Neural cell (in vitro differentiated cells): ENCODE measurements at regions not wholly inside any gene's neighbourhood (a gene's known extent, or its start where the extent isn't known, plus 50 kb on each side); places are given as distances from the start of the nearest gene placed in this dataset.

ENCODE experiments used
- POLR2AphosphoS5 ChIP-seq: IDR thresholded peaks from 2 replicates; pipeline ENCODE4 v1.6.1; 2012
- TF ChIP-seq, protein P1 (sequence below): IDR thresholded peaks from 2 replicates; pipeline ENCODE4 v1.6.1; 2012; ENCODE audit warnings: borderline replicate concordance

- TF ChIP-seq, protein P1, sequence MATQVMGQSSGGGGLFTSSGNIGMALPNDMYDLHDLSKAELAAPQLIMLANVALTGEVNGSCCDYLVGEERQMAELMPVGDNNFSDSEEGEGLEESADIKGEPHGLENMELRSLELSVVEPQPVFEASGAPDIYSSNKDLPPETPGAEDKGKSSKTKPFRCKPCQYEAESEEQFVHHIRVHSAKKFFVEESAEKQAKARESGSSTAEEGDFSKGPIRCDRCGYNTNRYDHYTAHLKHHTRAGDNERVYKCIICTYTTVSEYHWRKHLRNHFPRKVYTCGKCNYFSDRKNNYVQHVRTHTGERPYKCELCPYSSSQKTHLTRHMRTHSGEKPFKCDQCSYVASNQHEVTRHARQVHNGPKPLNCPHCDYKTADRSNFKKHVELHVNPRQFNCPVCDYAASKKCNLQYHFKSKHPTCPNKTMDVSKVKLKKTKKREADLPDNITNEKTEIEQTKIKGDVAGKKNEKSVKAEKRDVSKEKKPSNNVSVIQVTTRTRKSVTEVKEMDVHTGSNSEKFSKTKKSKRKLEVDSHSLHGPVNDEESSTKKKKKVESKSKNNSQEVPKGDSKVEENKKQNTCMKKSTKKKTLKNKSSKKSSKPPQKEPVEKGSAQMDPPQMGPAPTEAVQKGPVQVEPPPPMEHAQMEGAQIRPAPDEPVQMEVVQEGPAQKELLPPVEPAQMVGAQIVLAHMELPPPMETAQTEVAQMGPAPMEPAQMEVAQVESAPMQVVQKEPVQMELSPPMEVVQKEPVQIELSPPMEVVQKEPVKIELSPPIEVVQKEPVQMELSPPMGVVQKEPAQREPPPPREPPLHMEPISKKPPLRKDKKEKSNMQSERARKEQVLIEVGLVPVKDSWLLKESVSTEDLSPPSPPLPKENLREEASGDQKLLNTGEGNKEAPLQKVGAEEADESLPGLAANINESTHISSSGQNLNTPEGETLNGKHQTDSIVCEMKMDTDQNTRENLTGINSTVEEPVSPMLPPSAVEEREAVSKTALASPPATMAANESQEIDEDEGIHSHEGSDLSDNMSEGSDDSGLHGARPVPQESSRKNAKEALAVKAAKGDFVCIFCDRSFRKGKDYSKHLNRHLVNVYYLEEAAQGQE: no peak
- TF ChIP-seq POLR2AphosphoS5: no peak
Observed at GRCh38 chr5:158607088-158607487, 492.6 kb downstream of the EBF1 start.
